Thoracic aorta (tissue), 2 donors: ENCODE measurements at regions not wholly inside any gene's neighbourhood (a gene's known extent, or its start where the extent isn't known, plus 50 kb on each side); places are given as distances from the start of the nearest gene placed in this dataset.

Experiments
- ATAC-seq: fragments of 150-250 bp; one replicate; pipeline ENCODE4 v1.8.0; 2017; ENCODE audit warnings: low read depth; ENCODE audit not compliant: insufficient number of reproducible peaks, low FRiP score
- DNase-seq: peaks from one replicate; pipeline ENCODE4 v3.0.0-alpha.2; 2020; ENCODE audit warnings: low spot score
- H3K27ac ChIP-seq, 2 donors: fragments of 200-600 bp; sonication (generic); 1 replicate in 1 of 2; 2 replicates in 1 of 2; pipeline ENCODE4 v1.5.1; 2016; ENCODE audit warnings: mild to moderate bottlenecking in 2 of 2, moderate library complexity in 2 of 2
- H3K27me3 ChIP-seq: fragments of 200-600 bp; sonication (generic); replicated peaks from 2 replicates; pipeline ENCODE4 v1.6.0; 2016; ENCODE audit warnings: mild to moderate bottlenecking; ENCODE audit not compliant: insufficient read depth
- H3K36me3 ChIP-seq: fragments of 200-600 bp; sonication (generic); one replicate; pipeline ENCODE4 v1.5.1; 2016
- H3K4me1 ChIP-seq, 2 donors: fragments of 200-600 bp; sonication (generic); 1 replicate in 1 of 2; 2 replicates in 1 of 2; pipeline versions ENCODE4 v1.5.1 to v1.6.0; 2016; ENCODE audit warnings: low read depth in 2 of 2, mild to moderate bottlenecking in 1 of 2; ENCODE audit not compliant: control insufficient read depth in 1 of 2
- H3K4me3 ChIP-seq: fragments of 200-600 bp; sonication (generic); 2 replicates; pipeline ENCODE4 v1.5.1; 2016; ENCODE audit warnings: mild to moderate bottlenecking
- H3K9me3 ChIP-seq: fragments of 200-600 bp; sonication (generic); 2 replicates; pipeline ENCODE4 v1.5.1; 2016
- TF ChIP-seq, protein P1 (sequence below): fragments of 200-600 bp; sonication (generic); IDR thresholded peaks from one replicate; pipeline ENCODE4 v1.5.1; 2019; ENCODE audit warnings: antibody characterized with exemption

- no peak for DNase-seq
- no peaks in the 10 kb centered on the region for H3K36me3 ChIP-seq
- ATAC-seq: no peak
- H3K27ac ChIP-seq: no peak overlapping the region
- no peak overlapping the region for H3K4me3 ChIP-seq
- TF ChIP-seq, protein P1, sequence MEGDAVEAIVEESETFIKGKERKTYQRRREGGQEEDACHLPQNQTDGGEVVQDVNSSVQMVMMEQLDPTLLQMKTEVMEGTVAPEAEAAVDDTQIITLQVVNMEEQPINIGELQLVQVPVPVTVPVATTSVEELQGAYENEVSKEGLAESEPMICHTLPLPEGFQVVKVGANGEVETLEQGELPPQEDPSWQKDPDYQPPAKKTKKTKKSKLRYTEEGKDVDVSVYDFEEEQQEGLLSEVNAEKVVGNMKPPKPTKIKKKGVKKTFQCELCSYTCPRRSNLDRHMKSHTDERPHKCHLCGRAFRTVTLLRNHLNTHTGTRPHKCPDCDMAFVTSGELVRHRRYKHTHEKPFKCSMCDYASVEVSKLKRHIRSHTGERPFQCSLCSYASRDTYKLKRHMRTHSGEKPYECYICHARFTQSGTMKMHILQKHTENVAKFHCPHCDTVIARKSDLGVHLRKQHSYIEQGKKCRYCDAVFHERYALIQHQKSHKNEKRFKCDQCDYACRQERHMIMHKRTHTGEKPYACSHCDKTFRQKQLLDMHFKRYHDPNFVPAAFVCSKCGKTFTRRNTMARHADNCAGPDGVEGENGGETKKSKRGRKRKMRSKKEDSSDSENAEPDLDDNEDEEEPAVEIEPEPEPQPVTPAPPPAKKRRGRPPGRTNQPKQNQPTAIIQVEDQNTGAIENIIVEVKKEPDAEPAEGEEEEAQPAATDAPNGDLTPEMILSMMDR: no peak
- H3K9me3 ChIP-seq: no peaks in the 10 kb centered on the region
- peaks cover 9 to 30% of the 10 kb centered on the region in 2 donors for H3K4me1 ChIP-seq
- no peaks in the 10 kb centered on the region for H3K27me3 ChIP-seq
Measured at GRCh38 chr2:204251998-204252376, 293.3 kb upstream of the PARD3B start.

DNA sequence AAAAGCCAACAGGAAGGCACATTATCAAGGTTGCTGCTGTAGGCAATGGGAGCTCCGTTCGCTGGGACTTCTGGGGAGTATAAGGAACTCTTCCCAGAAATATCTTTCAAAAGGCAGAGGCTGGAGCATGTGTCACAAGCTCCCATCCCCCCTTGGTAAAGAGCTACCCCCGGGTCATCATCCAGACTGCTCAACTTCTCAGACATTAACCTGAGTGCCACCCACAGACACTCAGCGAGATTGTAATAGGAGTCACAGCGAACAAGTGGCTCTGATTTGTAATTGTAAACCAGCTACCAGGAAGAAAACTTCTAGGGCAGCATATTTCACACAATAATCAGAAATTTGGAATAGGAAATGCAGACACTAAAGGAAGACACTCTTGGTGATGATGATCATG is 290.2 kb upstream of the PARD3B start:
- H3K27me3 ChIP-seq: no peaks in the 10 kb centered on the region

GRCh38 chr2:204255526-204255925 is 289.7 kb upstream of the PARD3B start:
- TF ChIP-seq, protein P1: no peak
- no peaks in the 10 kb centered on the region for H3K9me3 ChIP-seq
- no peaks in the 10 kb centered on the region for H3K36me3 ChIP-seq
- no peaks in the 10 kb centered on the region for H3K27me3 ChIP-seq
- no peak for DNase-seq
- H3K4me1 ChIP-seq: peaks cover 13 to 21% of the 10 kb centered on the region in 2 donors
- no peak overlapping the region for H3K4me3 ChIP-seq
- H3K27ac ChIP-seq: no peak overlapping the region
- ATAC-seq: no peak

More for the DNA sequence above, 290.2 kb upstream of the PARD3B start:
- Histone ChIP-seq H3K4me3 (no peak overlapping the region), H3K27ac (no peak overlapping the region), H3K4me1 (peaks cover 13 to 17% of the 10 kb centered on the region in 2 donors), H3K36me3 (no peaks in the 10 kb centered on the region), H3K9me3 (no peaks in the 10 kb centered on the region)
- ATAC-seq (no peak), DNase-seq (no peak)
- TF ChIP-seq, protein P1: no peak

- no peak for ATAC-seq
- Histone ChIP-seq H3K36me3 (no peaks in the 10 kb centered on the region), H3K27ac (peak overlapping the region in 1 of 2 donors; percentile 28), H3K27me3 (no peaks in the 10 kb centered on the region), H3K4me3 (no peak overlapping the region), H3K9me3 (no peaks in the 10 kb centered on the region), H3K4me1 (peaks cover 13 to 22% of the 10 kb centered on the region in 2 donors)
- TF ChIP-seq, protein P1: no peak
- no peak for DNase-seq
Measured at GRCh38 chr2:204257781-204258180, 287.5 kb upstream of the PARD3B start.

DNA sequence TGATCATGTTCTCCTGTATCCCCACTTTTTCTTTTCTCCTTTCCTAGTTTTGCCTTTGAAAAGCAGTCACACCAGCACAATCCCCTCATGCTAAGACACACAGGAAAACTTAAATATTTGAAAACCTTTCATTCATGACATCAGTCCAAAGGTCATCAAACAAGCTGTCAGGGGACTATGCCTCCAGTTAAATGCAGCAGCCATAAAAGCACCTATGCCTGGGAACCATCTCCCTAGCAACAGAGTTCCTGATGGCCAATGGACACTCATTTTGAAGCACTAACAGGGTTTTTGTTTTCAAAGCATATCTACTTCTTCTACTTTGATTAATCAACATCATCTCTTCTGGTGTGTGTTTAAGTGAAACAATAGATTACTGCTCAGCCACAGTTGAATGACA is 286.4 kb upstream of the PARD3B start:
- no peak overlapping the region for H3K27ac ChIP-seq
- no peaks in the 10 kb centered on the region for H3K36me3 ChIP-seq
- no peak for ATAC-seq
- no peak for DNase-seq
- TF ChIP-seq, protein P1: no peak
- no peaks in the 10 kb centered on the region for H3K9me3 ChIP-seq
- H3K4me1 ChIP-seq: peaks cover 13 to 22% of the 10 kb centered on the region in 2 donors
- H3K27me3 ChIP-seq: no peaks in the 10 kb centered on the region
- no peak overlapping the region for H3K4me3 ChIP-seq
